GM19395 (cell line): ENCODE measurements at regions not wholly inside any gene's neighbourhood (a gene's known extent, or its start where the extent isn't known, plus 50 kb on each side); places are given as distances from the start of the nearest gene placed in this dataset.
"Not testable (repeated sequence)": the region's sequence is repeated elsewhere in the genome, so short reads cannot be mapped to it uniquely, and the experiment has no call there.

Experiments
- ATAC-seq: cut with Tn5 transposase; IDR thresholded peaks from one replicate; pipeline ENCODE4 v1.9.1; 2021; ENCODE audit warnings: mild to moderate bottlenecking, moderate library complexity; ENCODE audit not compliant: unreplicated experiment

DNA sequence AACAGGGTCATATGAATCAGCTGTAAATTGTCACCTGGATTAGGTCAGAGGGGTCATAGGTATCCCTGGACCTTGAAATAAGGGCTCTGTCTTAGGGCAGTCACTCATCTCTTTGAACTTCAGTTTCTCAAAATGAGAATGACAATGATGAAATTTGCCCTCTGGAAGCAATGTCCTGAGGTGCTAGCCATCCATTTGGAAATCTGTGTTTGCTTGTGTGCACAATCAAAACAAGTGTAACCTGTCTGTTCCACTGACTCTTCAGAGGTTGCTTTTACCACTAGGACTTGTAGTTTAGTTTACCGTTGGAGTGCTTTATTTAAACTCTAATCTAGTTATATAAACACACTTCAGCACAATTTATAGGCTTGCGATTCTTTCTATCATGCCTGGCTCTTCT, 297.3 kb downstream of the CCDC74A start:
- not testable (repeated sequence) for ATAC-seq

DNA sequence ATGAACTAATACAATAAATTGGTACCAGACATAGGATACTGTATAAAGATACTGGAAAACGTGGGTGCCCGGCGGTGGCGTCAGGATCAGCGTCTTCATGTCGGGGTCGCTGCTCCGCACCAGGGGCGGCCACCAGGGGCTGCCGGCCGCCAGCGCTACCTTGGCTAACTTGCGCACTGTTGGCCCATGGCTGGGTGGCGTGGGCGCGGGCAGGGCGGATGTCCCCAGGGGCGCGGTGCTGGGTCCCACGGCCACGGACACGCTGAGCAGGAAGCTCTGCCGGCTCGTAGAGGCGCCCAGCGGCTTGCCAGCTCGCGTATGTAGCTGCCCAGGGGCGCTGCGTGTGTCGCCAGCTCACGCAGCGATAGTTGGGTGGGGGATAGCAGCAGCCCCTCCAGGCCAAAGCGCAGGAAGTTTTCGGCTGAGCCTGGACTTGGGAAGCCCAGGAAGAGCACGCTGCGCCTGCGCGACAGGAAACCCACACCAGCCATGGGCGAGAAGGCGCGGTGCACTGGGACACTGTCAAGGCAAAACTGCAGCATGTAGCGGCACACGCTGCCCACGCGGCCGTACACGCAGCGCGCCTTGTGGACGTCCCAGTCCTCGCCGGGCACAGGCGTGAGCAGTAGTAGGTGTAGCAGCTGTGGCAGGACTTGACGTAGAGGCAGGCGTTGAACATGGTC, 299.9 kb downstream of the CCDC74A start:
- no peak for ATAC-seq

DNA sequence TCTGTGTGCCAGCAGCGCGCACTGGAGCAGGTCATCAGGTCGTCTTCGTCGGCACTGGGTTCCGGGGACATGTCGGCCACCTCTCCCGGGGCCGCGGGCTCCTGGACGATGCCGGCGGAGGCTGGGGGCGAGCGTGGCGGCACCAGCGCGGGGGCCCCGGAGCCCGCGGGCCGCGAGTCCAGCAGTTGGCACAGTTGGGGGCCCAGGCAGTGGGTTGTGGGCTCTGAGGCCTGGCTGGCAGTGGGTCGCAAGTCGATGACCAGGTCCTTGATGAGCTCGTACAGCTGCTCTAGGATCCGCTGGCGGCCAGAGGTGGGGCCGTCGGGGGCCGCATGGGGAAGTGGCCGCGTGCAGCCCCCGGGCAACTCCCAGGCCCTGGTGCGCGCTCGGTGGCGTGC, 300.5 kb downstream of the CCDC74A start:
- no peak for ATAC-seq

DNA sequence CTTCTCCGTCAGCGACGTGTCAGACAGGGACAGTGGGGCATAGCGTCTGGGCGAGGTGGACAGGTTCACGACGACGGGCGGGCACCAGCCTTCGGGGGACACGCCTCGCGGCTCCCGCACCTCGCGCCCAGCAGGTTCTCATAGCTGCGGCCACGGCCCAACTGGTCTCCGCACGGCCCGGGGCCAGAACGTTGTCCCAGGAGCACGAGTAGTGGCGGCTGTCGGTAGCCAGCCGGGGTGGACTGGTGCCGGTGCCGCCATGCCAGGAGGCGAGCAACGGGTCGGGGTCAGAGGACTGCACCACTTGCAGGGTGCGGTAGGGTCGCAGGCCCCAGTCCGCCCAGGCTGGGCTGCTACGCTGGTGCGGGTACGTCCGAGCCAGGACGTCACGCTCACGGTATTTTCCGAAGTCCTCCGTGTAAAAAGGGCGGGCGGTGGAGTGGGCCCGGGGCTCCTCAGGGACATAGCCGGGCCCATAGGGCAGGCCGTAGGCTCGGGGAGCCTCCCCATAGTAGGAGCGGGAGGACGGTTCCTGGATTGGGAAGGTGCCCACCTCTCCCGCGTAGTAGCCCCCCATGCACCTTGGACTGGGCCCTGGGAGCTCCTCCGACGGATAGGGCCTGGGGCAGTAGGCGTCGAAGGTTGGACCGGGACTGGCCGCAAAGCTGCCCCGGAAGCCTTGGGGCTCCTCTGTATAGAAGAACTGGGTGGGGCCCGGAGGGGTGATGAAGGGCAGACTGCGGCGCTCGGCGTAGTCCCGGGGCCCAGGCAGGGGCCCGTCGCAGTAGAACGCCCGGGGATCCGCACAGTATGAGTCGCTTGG, 301.2 kb downstream of the CCDC74A start:
- ATAC-seq = not testable (repeated sequence)

DNA sequence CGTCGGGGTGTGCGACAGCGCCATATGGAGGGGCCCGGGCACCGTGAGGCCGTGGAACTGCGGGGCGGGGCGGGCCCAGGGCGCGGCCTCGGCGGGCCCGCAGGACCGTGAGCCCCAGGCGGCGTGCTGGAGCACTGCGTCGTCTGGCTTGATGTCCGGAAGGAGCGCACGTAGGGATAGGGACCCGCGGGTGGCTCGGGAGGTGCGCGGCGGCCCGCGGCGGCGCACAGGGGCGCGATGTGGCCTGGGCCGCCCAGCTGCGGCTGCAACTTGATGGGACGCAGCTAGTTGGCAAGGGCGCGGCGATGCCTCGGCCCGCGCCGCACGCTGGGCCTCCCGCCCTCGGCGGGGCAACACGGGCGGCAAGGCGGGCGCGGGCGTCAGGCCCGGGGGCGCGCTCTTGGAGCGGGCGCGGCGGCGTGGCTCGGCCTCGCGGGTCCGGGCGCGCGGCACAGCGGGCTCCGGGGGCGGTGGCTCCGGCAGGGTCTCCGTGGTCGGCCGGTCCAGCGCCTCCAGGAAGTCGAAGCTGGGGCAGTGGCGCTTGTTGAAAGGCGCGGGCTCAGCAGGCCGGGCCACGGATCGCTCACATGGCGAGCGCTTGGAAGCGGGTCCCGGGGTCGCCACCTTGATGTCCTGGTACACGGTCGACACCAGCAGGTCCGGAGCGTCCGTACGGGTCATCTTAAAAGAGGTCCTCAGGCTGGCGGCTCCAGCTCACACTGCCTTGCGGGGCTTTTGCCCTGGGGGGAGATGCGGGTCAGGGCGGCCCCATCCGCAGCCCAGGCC, 302.0 kb downstream of the CCDC74A start:
- not testable (repeated sequence) for ATAC-seq

DNA sequence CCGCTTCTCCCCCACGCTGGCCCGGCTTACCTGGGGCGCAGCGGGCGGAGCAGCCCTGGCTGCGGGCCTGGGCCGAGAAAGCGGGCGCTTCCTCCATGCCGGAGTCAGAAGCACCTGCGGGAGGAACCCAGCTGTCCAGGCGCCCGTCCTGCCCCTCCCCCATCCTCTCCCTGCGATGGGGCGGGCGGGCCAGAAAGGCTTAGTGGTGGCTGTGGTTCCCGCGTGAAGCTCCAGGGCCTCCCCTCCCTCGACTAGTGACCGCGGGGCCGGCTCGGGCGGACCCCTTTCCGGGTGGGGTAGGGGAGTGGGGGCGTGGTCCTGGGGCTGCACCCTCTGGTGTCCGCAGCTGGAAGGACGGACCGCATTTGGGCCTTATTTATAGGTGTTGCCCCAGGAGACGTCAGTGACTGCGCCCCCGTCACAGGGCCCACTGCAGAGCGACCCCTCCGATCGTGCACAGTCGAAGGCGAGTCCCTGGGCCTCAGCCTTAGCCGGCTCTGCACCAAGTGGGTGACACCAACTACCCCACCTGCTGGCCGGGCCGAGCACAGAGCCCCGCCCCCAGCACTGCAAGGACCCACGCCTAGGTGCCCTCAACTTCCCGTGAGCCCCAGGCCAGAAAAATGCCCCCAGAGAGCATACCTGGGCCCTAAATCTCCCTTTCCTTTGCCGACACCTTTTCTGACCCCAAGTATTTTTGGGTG, 302.7 kb downstream of the CCDC74A start:
- not testable (repeated sequence) for ATAC-seq

DNA sequence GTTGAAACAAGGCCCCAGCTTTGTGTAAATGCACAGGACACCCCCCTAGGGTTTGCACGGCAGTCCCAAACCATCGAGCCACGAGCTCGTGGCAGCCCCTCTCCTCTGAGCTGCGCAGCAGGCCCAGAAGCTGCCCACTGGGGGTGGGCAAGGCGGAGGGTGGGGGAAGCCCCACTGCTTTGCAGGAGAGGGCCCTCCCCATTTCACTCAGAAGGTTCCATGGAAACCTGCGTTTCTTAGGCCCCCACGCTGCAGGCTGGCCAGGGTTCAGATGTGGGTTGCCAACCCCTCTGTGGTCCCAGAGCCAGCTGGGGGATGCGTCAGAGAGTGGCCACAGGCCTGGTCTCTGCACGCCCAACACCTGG, 303.2 kb downstream of the CCDC74A start:
- not testable (repeated sequence) for ATAC-seq

DNA sequence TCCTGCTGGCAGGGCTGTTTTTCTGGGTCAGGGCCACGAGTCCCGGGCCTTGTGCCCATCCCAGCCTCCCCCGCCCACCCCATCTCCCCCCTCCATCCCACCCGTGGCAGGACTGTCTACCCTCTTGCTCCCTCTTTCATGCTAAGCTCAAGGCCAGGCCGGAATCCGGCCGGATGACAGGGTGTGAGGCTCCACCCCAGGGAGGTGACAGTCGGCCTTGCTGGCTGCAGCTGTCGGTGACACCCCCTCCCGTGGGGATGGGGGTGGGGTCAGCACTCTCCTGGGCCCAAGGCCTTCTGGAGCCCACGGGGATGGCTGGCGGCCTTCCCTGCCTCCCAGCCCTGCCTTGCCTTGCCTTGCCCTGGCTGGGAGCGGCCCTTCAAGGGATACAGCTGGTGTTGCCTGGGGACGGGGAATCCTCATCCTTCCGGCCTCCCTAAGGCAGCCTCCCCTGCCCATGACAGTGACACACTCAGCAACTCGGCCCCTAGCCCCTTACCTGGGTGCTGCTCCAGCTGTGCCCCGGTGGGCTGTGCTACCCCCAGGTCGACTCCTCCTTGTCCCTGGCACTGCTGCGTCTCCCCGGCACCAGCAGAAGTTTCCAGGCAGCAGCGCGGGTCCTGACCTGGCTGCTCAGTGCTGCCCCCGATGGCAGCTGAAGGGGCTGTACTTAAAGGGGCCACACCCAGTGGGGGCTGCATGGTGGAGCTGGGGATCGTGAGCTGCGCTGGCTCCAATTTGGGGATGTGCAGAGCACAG, 303.9 kb downstream of the CCDC74A start:
- ATAC-seq = not testable (repeated sequence)

DNA sequence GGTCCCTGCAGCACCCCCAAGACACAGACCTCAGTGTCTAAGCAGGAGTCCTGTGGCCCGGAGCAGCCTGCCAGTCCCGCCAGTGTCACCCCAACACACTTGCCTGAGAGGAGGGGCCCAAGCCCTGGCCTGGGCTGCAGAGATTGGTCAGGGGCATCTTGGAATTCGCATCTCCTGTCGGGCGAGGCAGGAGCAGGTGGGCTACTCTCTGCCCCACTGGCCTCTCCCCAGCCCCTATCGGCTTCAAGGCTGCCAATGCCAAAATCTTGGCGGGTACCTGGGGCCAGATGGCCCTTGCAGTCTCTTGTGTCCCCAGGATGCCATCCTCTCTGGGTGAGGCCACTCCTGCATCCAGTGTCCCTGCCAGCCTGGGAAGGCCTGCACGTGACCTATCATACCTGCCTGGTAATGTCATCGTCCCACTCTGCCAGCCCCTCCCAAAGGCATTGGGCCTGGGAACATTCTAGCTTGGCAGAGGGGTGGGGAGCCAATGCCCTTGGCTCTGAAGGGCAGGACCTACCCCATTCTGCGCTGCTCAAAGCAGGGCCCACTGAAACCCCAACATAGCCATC, 304.6 kb downstream of the CCDC74A start:
- ATAC-seq = not testable (repeated sequence)

DNA sequence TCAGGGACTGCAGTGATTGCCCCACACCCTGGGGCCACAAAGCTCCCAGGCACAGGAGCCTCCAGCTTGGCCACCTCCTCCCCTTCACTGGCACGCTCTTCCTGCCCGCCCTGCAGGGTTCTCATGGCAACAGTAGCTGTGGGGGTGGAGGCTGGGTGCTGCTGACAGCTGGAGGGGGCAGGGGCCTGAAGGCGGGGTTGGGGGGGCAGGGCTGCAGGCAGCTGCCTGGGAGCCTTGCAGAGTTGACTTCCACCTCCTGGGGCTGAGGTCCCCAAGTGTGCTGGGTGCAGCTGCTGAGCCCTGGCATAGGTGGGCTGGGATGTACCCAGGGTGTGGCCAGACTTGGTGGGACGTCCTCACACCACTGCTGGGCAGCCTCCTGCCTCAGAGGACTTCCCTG, 305.2 kb downstream of the CCDC74A start:
- not testable (repeated sequence) for ATAC-seq

DNA sequence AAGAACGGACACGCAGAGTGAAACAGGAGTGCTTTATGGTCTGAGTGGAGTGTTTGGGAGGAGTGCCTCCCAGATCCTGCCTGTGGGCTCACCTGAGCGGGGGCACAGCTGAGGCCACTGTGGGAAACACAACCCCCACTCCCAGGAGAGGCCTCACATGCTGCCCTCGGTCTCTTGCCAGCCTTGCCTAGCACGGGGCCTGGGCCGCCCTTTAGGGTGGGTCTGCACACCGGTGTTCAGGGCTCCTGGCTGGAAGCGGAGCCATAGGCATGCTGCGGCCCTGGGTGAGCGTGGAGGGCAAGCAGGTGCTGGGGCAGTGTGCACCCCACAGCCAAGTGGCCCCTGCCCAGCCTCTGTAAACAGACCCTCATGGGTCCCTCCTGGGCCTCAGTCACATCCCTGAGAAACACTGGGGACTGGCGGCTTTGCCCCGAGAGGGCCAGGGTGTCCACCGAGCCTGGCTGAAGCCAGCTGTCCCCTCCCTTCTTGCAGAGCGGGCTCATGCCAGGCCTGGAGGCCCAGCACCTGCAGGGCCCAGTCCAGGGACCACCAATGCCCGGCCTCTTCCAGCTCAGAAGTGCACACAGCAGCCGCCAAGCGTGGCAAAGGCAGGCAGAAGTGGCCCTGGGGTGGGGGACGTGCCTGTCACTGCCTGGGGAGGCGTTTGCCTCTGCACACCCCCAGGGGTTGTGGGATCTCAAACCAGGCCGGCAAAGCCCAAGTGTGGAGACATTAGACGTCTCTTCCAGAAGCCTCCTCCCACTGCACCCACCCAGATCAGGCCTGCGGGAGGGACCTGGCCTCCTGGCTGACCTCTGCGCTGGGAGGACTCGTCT, 305.9 kb downstream of the CCDC74A start:
- not testable (repeated sequence) for ATAC-seq

DNA sequence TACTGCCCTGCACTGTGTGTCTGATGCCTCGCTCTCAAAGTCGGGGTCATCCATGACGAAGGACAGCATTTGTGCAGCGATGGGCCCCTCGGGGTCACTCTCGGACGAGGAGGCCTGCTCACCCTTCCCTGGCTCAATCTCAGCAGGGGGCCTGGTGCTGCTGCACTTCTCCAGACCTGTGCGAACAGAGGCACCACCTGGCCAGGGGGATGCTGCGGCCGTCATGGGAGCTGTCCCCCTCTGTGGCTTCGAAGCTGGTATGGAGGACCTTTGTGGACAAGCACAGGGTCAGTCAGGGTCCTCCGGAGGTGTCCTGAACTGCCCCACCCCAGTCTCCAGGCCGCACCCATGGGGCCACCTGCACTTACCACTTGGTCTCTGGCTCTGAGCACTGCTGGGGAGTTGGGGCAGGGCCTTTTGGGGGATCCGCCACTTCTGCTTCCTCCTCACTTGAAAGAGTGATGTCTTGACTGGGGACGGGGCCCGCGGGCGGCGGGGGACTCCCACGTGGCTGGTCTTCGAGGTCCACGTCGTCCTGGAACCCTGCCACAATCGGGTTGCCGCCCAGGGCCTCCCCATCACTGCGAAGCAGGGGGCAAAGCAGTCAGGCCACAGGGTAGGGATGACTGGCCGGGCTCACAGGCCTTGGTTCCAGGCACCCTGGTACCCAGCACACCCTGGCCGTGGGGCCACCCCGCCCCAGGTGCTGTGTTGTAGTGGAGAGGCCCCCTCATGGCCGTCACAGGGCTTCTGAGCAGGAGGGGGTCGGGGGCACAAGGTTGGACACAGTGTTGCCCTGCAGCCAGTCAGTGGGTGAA, 306.7 kb downstream of the CCDC74A start:
- not testable (repeated sequence) for ATAC-seq

DNA sequence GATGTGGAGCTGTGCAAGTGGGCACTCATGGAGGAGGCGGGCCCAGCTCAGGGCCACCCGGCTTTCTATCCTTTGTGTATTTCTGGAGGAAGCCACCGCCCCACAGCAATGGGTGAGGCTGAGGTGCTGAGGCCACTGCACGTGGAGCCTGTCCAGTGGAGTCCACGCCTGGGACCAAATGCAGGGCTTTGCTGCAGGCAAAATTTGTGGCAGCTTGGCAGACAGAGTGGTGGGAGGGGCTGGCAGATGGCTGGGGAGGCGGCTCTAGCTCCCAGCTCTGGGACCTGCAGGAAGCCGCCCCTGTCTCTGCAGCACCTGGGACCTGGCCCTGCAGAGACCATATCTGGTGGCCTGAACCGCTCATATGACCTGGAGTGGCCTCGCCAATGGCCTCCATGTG, 307.3 kb downstream of the CCDC74A start:
- ATAC-seq = not testable (repeated sequence)

DNA sequence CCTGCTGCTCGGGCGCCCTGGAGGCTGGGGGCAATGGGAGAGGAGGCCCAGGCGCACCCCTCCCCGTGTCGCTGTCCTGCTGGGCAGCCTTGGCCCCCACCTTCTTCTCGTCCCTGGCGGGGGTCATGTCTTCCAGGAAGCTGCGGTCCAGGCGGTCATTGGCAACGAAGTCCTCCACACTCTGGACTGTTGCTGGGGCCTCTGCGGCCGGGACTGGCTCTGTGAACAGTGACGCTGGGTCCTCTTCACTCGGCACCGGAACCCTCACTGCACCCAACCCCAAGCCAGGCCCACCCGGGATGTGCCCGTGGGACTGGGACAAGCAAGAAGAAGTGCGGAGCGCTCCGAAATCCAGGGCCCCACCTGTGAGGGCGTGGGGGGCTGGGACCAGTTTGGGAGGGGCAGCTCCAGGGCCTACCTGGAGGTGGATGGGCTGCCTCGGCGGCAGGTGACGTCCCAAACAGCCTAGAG, 308.0 kb downstream of the CCDC74A start:
- no peak for ATAC-seq

DNA sequence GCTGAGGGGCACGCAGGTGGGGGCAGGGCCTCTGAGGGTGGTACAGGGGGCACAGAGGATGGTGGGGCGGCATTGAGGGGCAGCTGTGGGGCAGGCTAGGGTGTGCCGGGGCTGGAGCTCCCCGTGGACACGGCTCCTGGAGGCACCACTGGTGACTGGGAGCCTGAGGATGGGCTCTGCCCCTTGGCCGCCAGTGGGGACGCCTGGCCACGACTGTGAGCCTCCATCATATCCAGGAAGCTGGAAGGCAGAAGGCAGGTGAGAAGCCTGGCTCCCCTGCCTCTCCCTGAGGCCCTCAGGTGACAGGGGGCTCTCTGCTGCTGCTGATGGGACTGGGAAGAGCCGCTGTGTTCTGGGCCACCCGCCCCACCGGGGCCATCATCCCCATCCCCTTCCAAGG, 308.4 kb downstream of the CCDC74A start:
- ATAC-seq = not testable (repeated sequence)

DNA sequence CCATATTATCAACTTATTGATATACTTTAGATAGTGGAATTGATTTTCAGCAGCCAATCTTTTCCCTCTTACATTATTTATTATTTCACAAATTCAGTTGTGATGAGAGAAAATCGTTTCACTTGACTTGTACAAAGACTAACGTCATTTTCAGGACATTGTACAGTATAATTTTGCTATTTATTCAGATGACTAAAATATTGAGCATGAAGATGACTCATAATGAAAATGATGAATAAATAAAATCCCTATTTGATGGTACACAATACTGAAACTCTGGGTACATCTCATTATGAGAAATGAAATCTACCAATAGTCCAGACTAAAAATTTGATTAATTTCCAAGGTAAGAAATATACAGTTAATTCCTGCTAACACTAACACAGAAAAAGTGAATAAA, 316.4 kb downstream of the CCDC74A start:
- not testable (repeated sequence) for ATAC-seq

DNA sequence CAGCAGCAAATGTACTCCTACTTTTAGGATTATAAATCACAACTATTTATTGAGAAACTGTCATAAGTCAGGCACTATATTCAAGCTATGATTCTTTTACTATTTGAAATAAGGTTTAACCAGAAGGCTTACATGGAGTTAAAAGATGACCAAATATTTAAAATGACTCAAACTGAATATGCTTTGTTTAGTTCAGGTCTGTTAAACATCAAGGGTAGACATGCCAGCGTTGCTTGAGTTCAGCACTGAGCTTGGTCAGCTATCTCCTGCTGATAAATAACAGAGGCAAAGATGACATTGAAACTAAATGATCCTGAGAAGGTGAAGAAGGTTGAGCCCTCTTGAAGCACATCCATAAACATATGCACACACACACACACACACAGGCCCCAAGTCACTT, 305.6 kb downstream of the ANKRD30BL start:
- not testable (repeated sequence) for ATAC-seq

DNA sequence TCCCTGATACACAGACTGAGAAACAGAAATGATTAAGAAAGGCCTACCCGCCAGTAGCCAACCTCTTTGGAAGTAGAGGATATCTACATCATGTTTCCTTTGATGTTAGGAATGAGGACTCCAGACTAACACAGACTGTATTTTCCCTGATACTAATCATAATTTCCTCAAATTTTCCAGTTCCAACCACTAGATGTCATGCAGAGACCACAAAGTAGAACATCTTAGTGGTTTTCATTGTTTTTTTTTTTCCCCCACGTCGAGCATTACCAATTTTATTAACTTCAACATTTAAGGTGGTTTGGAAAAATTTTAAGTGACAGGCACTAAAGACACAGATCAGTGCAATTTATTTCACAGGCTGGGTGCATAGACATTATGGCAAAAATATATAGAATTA, 303.6 kb downstream of the ANKRD30BL start:
- not testable (repeated sequence) for ATAC-seq
